ENCODE measurements at regions not wholly inside any gene's neighbourhood (a gene's known extent, or its start where the extent isn't known, plus 50 kb on each side); places are given as distances from the start of the nearest gene placed in this dataset.

GRCh38 chr10:107650939-107651338 lies 486.4 kb upstream of the SORCS1 start (continued):
- TF ChIP-seq ZBTB21 (CRISPR knock-in tag; IDR thresholded peaks at IDR 0.05; ENCODE audit: borderline replicate concordance) = no peak
- no peak for TF ChIP-seq ZNF138 (CRISPR knock-in tag; conservative IDR thresholded peaks at IDR 0.05)
- TF ChIP-seq ZNF532 (CRISPR knock-in tag; IDR thresholded peaks at IDR 0.05; ENCODE audit: borderline replicate concordance) = no peak
- no peak for TF ChIP-seq E2F4 (CRISPR knock-in tag; IDR thresholded peaks at IDR 0.05; ENCODE audit: borderline replicate concordance, low read depth)
- TF ChIP-seq FOXP4 (CRISPR knock-in tag; IDR thresholded peaks at IDR 0.05) = no peak
- no peak for TF ChIP-seq CDX4 (CRISPR knock-in tag; IDR thresholded peaks at IDR 0.05; ENCODE audit: borderline replicate concordance)
- TF ChIP-seq EMX1 (CRISPR knock-in tag; IDR thresholded peaks at IDR 0.05) = no peak

- no peaks in the 10 kb centered on the region for H3K36me3 Mint-ChIP-seq
- H3K4me3 Mint-ChIP-seq = no peak overlapping the region
- DNase-seq (ENCODE audit: low spot score) (no peak), ATAC-seq (no peak)
- no peaks in the 10 kb centered on the region for H3K9me3 Mint-ChIP-seq
- H3K4me1 Mint-ChIP-seq = peaks cover 5% of the 10 kb centered on the region
- TF ChIP-seq KAT7 (CRISPR knock-in tag; IDR thresholded peaks at IDR 0.05; ENCODE audit: borderline replicate concordance) = no peak
- no peak for TF ChIP-seq ZNF532 (CRISPR knock-in tag; IDR thresholded peaks at IDR 0.05; ENCODE audit: borderline replicate concordance)
- no peaks in the 10 kb centered on the region for H3K27me3 Mint-ChIP-seq (ENCODE audit: low read depth)
- H3K27ac Mint-ChIP-seq = no peak overlapping the region
- ChIA-PET CTCF (interaction anchor here (0.7 kb wide), 1 partner anchor 459 kb away, joined by 4 read pairs; no protein-coding TSS in a partner anchor), POLR2A (no interaction called here)
Measured at GRCh38 chr10:107649249-107649648, 484.7 kb upstream of the SORCS1 start.

GRCh38 chr10:107647462-107647861 lies 483.0 kb upstream of the SORCS1 start:
- CTCF ChIA-PET = no interaction called here
- no peak for DNase-seq (ENCODE audit: low spot score)
- Mint-ChIP-seq H3K27ac (no peak overlapping the region), H3K36me3 (no peaks in the 10 kb centered on the region), H3K4me1 (no peaks in the 10 kb centered on the region), H3K9me3 (no peaks in the 10 kb centered on the region), H3K4me3 (no peak overlapping the region), H3K27me3 (ENCODE audit: low read depth) (no peaks in the 10 kb centered on the region)
- POLR2A ChIA-PET = no interaction called here
- ATAC-seq = no peak
- no peak for TF ChIP-seq AFF4 (CRISPR knock-in tag; IDR thresholded peaks at IDR 0.05; ENCODE audit: borderline replicate concordance)
- TF ChIP-seq ATF6 (CRISPR knock-in tag; IDR thresholded peaks at IDR 0.05) = no peak
- TF ChIP-seq GABPB1 (CRISPR knock-in tag; IDR thresholded peaks at IDR 0.05) = no peak
- no peak for TF ChIP-seq TCF7 (CRISPR knock-in tag; IDR thresholded peaks at IDR 0.05; ENCODE audit: low read depth)
- TF ChIP-seq ESRRA (CRISPR knock-in tag; IDR thresholded peaks at IDR 0.05; ENCODE audit: borderline replicate concordance) = no peak
- no peak for TF ChIP-seq RELA (CRISPR knock-in tag; IDR thresholded peaks at IDR 0.05; ENCODE audit: borderline replicate concordance)

All from WTC11 (cell line).